NCI-H446 (cell line): ENCODE measurements at regions not wholly inside any gene's neighbourhood (a gene's known extent, or its start where the extent isn't known, plus 50 kb on each side); places are given as distances from the start of the nearest gene placed in this dataset.

Experiments used
- DNase-seq, 2 experiments: peaks; one replicate each; lab custom pipeline; 2025; lab: John Stamatoyannopoulos, UW

DNA sequence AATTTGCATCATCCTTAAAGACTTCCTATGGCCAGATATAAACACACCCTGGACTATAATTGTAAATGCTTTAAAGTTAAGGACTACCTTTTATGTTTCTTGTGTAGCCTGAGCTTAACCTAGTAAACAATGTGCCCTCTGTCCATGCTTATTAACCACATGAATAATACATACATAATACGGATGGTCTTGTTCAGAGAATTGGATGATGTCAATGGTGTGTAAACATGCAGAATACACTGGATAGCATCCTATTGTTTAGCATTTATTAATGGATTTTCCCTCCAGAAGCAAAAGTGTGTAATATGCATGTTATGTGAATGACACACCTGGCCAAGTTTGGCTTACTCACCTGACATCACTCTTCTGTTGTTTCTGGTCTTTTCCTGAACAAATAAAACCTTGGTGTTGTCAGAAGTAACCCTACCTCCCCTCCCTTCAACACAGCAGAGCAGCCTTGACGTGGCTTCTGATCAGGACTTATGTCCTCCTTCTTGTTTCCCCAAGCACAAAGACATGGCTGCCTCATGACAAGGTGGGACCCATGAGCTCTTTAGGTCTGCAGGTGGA lies 517.9 kb downstream of the MTRR start:
- DNase-seq: no peak

DNA sequence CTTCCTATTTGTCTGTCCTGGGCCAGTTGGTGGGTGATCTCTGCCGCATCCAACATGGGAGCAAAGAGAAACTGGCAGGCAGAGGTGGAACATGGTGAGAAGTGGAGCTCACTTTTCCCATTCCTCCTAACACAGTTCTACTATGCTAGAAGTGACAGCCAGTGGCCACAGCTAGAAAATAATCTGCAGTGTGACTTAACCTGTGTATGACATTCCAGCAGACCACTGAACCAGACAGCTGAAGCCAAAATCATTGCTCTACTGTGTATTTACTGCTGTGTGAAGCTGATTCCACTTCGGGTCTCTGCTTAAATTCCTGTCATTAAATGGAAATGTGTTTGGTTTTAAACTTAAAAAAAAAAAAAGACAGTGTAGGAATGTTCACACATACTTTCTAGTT lies 523.0 kb downstream of the MTRR start:
- DNase-seq: no peak

DNA sequence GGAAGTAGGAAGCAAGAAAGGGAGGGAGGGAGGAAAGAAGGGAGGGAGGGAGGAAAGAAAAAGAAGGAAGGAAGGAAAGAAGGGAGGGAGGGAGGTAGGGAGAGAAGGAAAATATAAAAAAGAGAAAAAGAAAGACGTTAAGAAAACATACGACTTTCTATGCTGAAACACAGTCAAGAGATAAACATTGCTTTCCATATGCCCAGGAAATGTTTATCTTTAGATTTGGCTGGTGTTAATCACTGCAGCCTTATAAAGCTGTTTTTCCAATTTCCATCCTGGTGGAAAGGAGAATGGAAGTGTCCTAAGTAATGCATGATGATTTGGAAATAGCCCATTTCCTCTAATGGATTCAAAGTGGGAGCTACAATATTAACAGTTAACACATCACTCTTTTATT lies 524.3 kb downstream of the MTRR start:
- no peak for DNase-seq

DNA sequence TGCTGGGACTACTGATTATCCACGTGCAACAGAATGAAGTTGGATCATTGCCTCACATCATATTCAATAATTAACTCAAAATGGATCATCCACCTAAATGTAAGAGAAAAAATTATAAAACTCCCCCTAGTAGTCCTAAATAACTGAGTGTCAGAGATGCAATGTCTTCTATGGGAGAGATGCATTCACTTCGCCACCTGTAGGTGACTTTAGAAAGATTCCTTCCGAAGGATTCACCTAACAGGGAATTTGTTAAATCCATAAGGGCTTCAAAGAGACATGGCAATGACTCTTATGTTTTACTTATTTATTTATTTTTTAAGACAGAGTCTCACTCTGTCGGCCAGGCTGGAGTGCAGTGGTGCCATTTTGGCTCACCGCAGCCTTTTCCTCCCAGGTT lies 526.0 kb downstream of the MTRR start:
- DNase-seq: no peak

DNA sequence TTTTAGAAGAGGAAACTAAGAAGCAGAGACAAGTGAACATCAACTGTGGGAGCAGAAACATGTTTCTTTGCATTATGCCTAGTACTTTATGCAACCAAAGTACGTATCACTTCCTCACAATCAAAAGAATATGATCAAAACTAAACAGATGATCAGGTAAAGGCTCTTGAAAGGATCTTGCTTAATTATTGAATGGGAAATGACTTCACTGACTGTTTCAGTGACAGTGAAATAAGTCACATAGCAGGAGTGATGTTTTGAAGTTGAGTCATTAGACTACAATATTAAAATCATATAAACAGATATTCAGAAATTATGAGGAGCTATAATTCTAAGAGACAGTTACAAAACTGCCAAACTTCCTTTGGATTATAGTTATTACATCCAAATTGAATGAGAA lies 527.3 kb downstream of the MTRR start:
- no peak for DNase-seq

DNA sequence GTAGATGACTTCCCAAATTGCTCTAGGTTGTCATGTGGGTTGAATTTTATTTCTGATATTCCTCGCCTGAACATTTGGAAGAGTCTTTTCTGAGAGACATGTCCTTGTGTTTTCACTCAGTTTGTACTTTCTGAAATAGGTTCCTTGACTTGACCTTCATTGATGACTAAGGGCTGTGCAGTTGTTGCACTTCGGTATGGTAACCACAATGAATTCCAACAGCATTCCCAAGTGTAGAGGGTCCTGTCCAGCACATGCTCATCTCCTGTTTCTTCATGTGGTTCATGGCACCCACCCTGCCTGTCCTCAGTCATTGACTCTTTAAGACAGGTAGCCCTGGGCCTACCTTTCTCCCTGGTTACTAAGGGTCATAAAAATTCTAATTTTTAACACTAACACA lies 527.8 kb downstream of the MTRR start:
- no peak for DNase-seq

DNA sequence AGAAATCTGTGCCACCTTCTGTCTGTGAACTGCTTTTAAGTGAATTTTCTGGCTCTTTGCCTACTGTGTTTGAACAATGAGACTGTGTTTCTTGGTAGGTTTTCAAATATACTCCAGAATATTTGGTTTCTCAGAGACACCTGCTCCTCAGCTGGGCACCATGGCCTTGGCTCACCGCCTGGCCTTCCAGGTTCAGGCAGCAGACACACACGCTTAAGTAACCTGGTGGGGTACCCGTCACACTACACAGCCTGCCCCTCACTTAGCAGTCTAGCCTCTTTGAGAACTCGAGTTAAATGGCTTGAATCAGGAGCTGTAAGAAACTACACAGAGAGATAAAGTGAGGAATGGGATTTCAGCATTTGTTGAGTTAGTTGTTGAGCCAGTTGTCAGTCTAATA lies 530.5 kb downstream of the MTRR start:
- DNase-seq: no peak

DNA sequence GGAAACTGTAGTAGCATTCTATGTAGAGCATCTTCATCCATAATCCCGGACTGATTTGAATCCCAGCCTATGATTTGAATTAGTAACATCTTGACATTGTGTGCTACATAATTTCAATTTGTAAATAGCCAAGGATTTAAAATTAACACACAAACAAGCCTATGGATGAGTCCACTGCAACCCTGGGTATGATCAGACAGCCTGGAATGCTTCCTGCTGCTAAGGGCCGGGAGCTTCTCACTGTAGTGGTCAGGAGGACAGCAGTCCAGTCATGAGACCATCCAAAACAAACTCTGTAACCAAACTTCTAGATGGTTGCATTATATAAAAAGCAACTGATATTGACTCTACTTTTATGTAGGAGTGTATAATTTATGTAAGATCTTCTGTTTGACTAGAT lies 539.3 kb downstream of the MTRR start:
- DNase-seq: no peak

DNA sequence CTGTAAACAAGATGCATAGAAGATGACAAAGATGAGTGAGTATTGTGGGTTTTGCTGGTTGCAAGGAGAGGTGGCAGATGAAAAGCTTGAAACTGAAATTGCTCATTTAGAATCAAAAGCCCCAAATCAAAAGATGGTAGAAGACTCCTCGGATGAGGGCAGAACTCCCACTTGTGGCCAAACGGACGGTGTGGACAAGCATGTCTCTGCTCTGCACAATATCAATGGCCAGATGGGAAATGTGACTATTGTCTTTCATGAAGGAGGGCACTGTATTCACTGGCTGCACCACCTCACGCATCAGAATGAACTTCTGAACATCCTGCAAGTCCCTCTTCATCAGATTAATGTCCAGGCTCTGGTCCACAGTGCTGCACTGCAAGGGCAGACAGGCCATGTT lies 541.7 kb downstream of the MTRR start:
- no peak for DNase-seq

DNA sequence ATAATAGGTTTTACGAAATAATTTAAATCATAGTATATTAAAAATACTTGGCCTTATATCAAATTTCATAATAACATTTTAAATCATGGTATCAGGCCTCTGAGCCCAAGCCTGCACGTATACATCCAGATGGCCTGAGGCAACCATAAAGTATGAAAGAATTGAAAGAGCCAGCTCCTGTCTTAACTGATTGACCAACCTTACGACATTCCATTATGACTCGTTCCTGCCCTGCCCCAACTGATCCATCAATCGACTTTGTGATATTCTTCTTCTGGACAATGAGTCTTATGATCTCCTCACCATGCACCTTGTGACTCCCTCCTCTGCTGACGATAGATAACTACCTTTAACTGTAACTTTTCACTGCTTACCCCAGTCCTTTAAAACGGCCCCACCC lies 545.0 kb downstream of the MTRR start:
- no peak for DNase-seq

DNA sequence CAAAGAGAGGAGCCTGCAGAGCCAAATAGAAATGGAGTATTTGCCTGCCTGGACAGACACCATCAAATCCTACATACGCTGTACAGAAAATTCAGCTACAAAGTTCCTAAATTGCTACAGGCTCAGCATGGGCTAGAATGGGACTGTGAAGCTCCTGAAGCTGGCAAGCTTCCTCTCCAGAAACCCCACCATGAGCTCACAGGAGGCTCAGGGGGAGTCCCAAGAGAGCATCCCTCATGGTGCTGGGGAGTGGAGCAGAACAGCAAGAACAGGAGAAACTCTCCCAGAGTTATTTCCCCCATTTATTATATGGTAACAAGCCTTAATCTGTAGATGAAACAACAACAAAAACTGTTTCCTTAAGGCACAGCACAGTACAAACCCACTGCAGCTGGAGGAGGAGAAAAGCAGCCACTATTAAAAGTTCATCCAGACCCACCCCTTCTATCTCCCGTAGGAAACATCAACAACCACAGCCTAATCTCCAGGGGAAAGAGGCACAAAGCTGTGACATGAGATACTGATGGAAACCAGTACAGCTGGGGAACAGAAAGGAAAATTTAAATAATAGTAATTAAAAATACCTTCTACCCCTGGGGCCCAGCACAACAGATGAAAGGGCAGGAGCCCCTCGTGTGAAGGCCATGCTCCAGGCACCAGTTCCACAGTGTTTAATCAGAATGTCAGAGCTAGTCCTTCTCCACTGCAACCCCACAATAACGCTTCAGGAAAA lies 548.5 kb downstream of the MTRR start:
- no peak for DNase-seq

DNA sequence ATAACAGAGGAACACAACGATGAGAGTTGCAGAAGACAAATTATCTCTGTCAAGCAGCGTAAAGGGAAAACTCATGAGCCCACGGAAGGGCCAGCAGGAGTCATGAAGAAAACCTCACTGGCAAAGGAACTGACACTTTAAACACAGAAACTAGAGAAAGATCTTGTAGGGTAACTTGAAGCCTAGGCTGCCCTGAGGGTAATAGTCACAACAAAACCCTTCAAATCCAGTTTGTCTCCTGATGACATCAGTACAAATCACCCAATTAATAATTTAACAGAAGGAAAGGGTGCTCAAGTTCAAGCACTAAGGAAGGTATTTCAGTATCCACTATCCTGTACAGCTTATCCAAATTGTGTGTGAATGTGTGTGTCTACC lies 549.1 kb downstream of the MTRR start:
- no peak for DNase-seq

DNA sequence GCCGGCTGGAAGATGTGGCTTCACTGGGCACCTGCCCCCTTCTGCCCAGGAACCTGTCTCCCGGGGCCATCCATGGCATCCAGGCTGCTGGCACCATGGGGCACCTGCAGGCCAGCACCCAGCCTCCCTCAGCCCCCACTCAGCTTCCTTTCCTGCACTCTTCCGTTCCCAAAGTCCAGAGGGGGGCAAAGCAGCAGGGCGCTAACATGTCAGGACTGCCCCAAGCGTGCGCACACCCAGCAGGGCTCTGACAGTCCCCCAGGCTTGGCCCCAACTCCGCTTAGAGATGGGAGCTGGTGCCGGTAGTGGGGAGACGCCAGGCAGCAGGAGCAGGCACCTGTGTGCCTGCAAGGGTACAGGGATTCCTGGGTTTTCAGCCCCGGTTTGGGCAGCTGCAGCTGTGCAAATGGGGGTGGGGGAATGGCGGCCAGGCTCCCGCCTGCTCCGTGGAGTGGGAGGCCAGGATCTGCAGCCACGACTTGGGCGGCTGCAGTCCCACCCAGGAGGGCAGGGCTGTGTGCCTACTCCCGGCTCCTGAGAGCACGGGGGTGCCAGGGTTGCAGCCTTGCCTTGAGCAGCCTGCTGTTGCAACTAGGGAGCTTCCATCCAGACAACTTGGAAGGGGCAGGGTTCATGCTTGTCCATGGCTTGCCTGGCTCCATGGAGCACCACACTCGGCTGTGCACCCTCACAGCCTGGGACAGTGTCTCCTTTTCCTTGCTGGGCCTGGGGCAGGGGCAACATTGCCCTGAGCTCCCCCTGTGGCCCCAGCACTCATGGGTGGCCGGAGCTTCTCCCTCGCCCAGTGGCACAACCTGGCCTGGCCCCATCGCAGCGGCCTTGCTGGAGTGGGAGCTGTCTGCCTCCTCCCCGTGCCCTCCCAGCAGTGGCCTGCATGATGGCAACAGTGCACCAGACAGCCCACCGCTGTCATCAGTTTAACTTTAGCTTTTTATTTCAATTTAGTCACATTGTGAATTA lies 561.1 kb downstream of the MTRR start:
- no peak for DNase-seq

DNA sequence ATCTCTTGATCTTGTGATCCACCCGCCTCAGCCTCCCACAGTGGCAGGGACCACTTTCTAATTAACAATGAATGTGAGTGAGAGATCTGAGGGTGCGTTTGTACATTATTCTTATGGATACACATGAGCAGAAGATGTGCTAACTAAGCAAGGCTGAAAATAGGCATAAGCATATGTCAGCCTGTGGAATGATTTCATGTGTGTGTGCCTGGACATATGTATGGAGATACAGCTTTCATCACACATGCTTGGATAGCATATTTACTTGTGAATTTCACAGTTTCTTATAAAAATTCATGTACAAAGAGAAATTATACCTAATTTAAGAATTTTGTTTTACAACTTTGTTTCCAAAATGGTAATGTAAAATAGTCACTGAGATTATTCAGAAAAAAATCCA lies 565.6 kb downstream of the MTRR start:
- no peak for DNase-seq

DNA sequence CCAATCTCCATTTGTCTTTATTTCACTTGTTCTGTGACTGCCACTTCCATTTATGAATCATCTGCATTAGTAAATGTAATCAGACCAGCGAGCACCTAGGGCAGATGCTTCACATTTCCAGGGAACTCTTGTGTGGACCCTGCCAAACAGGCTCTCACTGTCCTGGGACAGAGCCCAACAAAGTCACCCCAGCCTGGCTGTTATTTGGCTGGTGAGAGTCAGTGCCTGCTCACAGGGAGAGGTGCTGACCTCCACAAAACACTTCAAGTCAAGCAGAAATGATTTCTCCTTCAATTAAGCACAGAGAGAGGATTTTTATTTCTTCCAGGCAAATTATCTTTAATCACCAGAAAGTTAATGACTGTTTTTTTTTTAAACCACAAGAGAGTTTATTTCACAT lies 568.0 kb downstream of the MTRR start:
- peak in 1 of 2 experiments; percentile 27 for DNase-seq

DNA sequence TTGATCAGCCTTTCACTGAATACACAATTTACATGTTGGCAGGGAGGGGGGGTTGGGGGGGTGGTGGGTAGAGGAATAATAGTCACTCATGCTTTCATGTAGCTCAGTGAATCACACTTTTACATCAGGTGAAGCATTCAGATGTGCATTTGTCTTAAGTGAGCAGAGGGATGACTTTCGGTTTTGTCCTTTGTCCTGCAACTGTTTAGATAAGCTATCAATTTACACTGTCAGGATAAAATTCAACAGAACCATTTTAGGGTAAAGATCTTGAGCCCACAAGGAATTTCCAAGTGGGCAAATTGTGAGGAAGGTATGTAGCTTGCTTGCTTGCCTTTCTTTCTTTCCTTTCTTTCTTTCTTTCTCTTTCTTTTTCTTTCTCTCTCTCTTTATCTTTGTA lies 576.2 kb downstream of the MTRR start:
- DNase-seq: no peak

DNA sequence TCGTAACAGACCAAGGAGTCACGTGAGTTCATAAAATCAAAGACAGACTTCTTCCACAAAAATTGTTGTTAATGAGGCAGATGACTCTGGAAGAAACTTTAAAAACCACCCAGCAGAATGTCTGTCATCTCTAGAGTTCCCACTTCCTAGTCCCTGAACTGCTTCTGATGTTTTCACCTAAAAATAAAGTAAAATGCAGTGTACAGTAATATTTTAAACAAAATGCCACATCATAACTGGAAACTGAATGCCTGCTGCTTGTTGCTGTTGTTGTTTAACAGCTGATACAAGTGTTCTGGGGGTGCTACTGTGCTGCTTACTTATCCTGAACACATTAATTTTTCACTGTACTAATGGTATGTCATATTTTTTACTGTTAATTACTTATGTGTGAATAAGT lies 577.2 kb downstream of the MTRR start:
- no peak for DNase-seq

DNA sequence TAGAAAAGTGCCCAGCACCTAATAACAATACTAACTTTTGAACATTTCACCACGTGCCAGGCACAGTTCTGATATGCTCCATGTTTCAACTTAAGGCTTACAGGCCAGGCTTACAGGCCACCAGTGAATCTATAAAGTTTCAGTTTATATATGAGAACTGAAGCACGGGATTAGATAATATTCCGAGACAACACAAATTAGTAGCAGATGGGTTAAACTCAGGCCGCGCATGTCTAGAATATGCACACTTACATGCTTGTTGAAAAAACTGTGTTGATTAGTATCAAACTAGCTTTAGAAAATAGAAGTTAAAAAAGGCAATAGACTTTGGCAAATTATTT lies 587.9 kb downstream of the MTRR start:
- no peak for DNase-seq

DNA sequence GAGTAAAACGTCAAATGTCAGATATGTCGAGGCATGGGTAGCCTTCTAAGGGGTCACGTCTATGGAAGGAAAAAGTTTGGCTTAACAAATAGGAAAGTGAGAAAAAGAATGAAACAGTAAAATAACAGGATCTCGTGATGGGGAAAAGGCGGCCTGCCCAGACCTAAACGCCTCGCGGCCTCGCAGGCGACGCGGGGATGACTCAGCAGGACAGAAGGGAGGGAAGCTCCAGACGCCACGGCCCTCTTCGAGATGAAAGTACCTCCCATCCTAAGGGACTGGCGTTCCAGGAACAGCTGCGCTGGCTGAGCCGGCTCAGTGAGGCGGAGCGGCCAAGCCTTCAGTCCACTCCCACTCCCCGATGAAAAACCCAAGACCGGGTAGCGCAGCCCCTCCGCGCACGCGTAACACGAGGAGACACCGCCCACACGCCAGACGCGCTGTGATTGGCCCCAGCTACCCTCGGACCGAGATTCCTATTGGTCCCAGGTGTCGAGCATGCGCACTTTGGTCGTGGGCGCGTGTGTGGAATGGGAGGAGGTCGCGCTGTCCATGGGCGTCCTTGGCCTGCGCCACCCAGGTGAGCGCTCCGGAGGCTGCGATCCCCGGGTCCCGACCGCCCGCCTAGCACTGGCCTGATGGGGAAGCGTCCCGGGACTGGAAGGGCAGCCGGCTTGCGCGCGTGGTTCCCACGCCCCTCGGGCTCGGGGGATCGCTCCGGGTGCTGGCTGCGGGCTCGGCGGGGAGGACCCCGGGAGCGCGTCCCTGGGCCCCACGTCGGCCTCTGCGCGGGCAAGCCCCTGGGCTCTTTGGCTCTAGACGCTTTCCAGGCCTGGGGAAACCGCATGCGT lies 588.5 kb downstream of the MTRR start:
- peak; percentile 99 to 100 for DNase-seq

DNA sequence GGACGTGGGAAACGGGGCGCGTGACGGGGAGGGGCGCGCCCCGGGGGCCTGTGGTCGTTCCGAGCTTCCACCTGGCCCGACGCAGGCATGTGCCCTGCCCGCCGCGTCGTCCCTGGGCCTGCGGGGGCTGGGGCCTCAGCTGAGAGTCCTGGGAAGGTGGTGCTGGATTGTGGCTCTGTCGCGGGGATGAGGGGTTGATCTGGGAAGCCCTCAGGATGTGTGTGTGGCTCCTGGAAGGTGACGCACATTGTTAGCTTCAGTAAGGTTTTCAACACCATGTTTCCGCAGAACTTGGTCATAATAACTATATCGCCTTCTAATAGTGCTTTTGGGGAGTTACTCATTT lies 589.1 kb downstream of the MTRR start:
- peak; percentile 44 to 56 for DNase-seq

DNA sequence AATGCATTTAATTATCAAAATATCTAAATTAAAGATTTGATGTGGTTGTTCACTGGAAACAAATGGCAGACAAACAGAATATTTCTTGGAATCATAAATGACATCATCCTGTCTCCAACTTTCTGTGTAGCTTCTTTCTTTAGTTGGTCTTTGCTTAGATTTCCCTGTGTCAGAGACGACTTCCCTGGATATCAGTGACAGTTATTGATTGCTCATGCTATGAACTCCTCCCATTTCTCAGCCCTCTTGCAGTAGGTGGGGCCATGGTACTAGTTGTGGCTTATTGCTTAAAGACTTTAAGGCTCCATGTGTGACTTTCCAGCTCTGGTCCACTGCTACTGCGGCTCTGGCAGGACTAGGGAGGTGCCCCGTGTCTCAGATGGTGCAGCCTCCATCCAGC lies 592.6 kb downstream of the MTRR start:
- no peak for DNase-seq

DNA sequence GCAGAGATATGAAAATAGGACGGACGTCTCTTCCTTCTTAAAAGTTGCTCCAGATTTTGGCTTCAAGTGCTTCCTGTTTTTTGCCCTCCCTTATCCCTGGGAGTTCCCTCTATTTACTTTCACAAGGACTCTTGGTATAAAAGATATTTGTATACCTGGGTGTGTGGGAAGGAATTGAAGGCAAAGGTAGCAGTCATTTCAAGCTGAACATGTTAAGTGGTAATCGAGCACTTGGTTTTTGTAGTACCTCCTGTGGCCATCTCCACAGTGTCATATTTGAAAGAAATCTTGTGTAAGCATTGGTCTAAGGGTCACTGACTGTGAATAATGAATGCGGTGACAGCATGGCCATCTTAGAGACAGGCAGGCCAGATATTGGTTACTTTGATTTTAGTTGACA lies 593.6 kb downstream of the MTRR start:
- no peak for DNase-seq
